ENCODE measurements at regions not wholly inside any gene's neighbourhood (a gene's known extent, or its start where the extent isn't known, plus 50 kb on each side); places are given as distances from the start of the nearest gene placed in this dataset.
A peak's percentile ranks its signal among the peaks of the same experiment; 100 is the strongest.

DNA sequence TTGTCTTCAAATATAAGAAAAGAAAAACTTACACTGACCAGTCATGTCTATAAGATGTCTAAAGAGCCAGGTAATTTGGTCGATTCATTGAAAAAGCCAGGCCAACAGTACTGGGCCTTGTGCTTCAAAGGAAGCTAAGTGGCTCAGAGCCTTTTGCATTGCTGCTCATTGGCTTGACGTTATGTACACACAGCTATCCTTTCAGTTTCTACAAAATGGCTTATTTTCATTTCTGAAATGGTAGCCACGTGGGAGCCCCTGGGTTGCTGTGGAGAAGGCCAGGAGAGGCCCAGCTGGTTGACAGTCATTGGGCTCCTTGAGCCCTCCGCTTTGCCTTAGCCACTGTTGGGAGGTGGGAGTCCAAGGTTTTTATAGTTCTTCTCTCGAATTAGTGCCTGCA is 199.1 kb upstream of the CXorf66 start:
- H3K9me3 Mint-ChIP-seq = peaks cover 0 to under 1% (median 0%) of the 10 kb centered on the region in 8 donors
- no peaks in the 10 kb centered on the region for H3K4me1 Mint-ChIP-seq
- POLR2A ChIA-PET (ENCODE audit: partially characterized antibody) = no interaction called here
- no peaks in the 10 kb centered on the region for H3K9me3 ChIP-seq (ENCODE audit: control insufficient read depth in 1 of 2, low read length in 2 of 2)
- no peaks in the 10 kb centered on the region for H3K4me1 ChIP-seq (ENCODE audit: insufficient read depth, low read length)
- H3K36me3 ChIP-seq (ENCODE audit: insufficient read depth, low read length) = no peaks in the 10 kb centered on the region
- no peak overlapping the region for H3K4me3 Mint-ChIP-seq
- no peak overlapping the region for H3K4me3 ChIP-seq (ENCODE audit: low read length in 2 of 2)
- no peaks in the 10 kb centered on the region for H3K27me3 Mint-ChIP-seq
- H3K27me3 ChIP-seq (ENCODE audit: insufficient read depth, low read length) = no peaks in the 10 kb centered on the region
- CTCF ChIA-PET (ENCODE audit: partially characterized antibody) = no interaction called here
- no peak overlapping the region for H3K27ac Mint-ChIP-seq
- intact Hi-C loops (cut with micrococcal nuclease) = no loop called here
- no peak overlapping the region for H3K27ac ChIP-seq (ENCODE audit: low read depth, low read length)
- DNase-seq = no peak
- H3K36me3 Mint-ChIP-seq = no peaks in the 10 kb centered on the region

DNA sequence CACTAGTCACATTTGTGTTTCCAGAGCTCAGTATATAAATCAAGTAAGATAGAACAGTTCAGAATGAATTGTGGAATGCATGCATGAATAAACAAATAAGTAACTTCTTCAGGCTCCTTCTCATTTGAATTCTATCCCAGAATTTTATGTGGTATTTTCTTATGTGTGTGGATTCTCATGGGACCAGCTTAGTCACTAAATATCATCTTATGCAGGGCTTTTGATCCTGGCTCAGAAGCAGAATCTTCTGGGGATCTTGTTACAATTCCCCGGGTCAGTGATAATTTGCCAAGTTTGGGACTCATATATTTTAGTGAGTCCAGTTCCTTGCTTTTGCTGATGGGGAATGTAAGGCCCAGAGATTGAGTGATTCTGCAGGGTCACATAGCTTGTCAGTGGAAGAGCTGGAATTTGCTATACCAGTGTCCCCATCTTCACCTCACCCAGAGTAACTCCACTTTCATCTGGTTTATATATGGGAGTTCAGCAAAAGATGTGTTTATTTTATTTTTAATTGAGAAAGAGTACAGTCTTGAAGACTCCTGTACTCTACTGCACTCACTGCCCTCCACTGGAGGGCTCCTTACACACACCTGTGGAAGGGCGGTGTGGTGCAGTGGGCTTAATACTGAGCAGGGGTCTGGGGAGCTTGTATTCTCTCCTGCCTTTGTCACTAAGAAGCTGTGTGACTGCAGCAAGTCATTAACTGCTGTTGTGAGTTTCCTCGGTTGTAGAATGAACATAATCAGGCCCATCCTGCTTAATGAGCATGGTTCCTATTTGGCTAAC is 198.2 kb upstream of the CXorf66 start:
- H3K9me3 ChIP-seq (ENCODE audit: control insufficient read depth in 1 of 2, low read length in 2 of 2) = no peaks in the 10 kb centered on the region
- H3K4me1 ChIP-seq (ENCODE audit: insufficient read depth, low read length) = no peaks in the 10 kb centered on the region
- ChIA-PET CTCF (ENCODE audit: partially characterized antibody) (no interaction called here), POLR2A (ENCODE audit: partially characterized antibody) (no interaction called here)
- intact Hi-C loops (cut with micrococcal nuclease) = no loop called here
- H3K4me3 ChIP-seq (ENCODE audit: low read length in 2 of 2) = no peak overlapping the region
- H3K27me3 ChIP-seq (ENCODE audit: insufficient read depth, low read length) = no peaks in the 10 kb centered on the region
- H3K36me3 Mint-ChIP-seq = no peaks in the 10 kb centered on the region
- no peak overlapping the region for H3K4me3 Mint-ChIP-seq
- peaks cover 0 to 1% (median 0%) of the 10 kb centered on the region in 8 donors for H3K9me3 Mint-ChIP-seq
- no peaks in the 10 kb centered on the region for H3K36me3 ChIP-seq (ENCODE audit: insufficient read depth, low read length)
- H3K27ac Mint-ChIP-seq = no peak overlapping the region
- no peaks in the 10 kb centered on the region for H3K27me3 Mint-ChIP-seq
- no peak for DNase-seq
- H3K4me1 Mint-ChIP-seq = no peaks in the 10 kb centered on the region
- no peak overlapping the region for H3K27ac ChIP-seq (ENCODE audit: low read depth, low read length)

DNA sequence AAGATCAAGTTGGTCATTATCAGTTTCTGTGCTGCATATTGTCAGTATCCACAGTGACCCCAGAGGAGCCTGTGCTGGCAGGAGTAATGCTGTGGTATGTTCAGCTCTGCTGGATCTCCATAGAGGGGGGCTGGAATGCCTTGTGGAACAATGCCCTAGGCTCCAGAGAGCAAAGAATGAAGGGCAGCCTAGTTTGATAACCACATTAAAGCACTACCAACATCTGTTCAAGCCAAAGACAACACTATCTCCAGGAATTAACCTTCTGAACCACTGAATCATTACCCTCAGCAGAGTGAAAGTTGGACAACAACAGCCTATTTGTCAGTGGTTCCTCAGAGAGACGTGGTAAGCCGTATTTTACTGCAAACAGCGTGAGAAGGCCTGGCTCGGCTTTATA is 192.3 kb upstream of the CXorf66 start:
- Mint-ChIP-seq H3K27me3 (no peaks in the 10 kb centered on the region), H3K9me3 (peaks cover 0 to 7% (median 0%) of the 10 kb centered on the region in 8 donors), H3K36me3 (no peaks in the 10 kb centered on the region), H3K4me3 (no peak overlapping the region), H3K4me1 (no peaks in the 10 kb centered on the region), H3K27ac (no peak overlapping the region)
- H3K4me3 ChIP-seq (ENCODE audit: low read length in 2 of 2) = no peak overlapping the region
- H3K36me3 ChIP-seq (ENCODE audit: insufficient read depth, low read length) = no peaks in the 10 kb centered on the region
- DNase-seq = no peak
- H3K4me1 ChIP-seq (ENCODE audit: insufficient read depth, low read length) = no peaks in the 10 kb centered on the region
- H3K9me3 ChIP-seq (ENCODE audit: control insufficient read depth in 1 of 2, low read length in 2 of 2) = no peaks in the 10 kb centered on the region
- ChIA-PET CTCF (ENCODE audit: partially characterized antibody) (no interaction called here), POLR2A (ENCODE audit: partially characterized antibody) (no interaction called here)
- intact Hi-C loops (cut with micrococcal nuclease) = no loop called here
- no peaks in the 10 kb centered on the region for H3K27me3 ChIP-seq (ENCODE audit: insufficient read depth, low read length)
- H3K27ac ChIP-seq (ENCODE audit: low read depth, low read length) = no peak overlapping the region

DNA sequence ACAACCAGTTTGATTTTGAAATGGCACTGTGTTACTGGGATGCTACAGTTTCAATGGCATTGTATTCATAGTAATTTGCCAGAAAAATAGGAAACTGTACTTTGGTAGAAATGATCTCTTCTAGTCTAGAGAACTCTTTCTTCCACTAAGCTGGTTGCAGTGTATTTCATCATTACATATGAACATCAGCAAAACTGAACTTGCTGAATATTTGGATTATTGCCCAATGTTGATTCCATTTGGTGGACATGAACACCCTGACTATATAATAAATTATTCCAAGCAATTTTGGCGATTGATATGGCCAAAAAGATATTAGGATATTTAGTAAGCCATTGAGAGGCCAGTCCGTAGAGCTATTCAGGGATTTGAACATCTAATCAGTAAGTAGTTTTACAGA is 191.8 kb upstream of the CXorf66 start:
- H3K27ac ChIP-seq (ENCODE audit: low read depth, low read length) = no peak overlapping the region
- H3K27me3 ChIP-seq (ENCODE audit: insufficient read depth, low read length) = no peaks in the 10 kb centered on the region
- Mint-ChIP-seq H3K27ac (no peak overlapping the region), H3K9me3 (peaks cover 0 to 7% (median 0%) of the 10 kb centered on the region in 8 donors), H3K4me1 (no peaks in the 10 kb centered on the region), H3K4me3 (no peak overlapping the region), H3K36me3 (no peaks in the 10 kb centered on the region), H3K27me3 (no peaks in the 10 kb centered on the region)
- no peaks in the 10 kb centered on the region for H3K9me3 ChIP-seq (ENCODE audit: control insufficient read depth in 1 of 2, low read length in 2 of 2)
- ChIA-PET CTCF (ENCODE audit: partially characterized antibody) (no interaction called here), POLR2A (ENCODE audit: partially characterized antibody) (no interaction called here)
- intact Hi-C loops (cut with micrococcal nuclease) = no loop called here
- no peaks in the 10 kb centered on the region for H3K36me3 ChIP-seq (ENCODE audit: insufficient read depth, low read length)
- no peak for DNase-seq
- no peak overlapping the region for H3K4me3 ChIP-seq (ENCODE audit: low read length in 2 of 2)
- no peaks in the 10 kb centered on the region for H3K4me1 ChIP-seq (ENCODE audit: insufficient read depth, low read length)

DNA sequence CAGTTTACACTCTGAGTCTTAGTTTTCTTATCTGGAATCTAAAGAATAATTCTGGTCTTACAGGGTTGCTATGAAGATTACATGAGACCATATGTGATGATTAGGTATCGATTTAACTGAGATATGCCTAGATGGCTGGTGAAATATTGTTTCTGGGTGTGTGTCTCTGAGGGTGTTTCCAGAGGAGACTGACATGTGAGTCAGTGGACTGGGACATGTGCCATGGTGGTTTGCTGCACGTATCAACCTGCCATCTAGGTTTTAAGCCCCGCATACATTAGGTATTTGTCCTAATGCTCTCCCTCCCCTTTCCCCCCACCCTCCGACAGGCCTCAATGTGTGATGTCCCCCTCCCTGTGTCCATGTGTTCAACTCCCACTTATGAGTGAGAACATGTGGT is 186.0 kb upstream of the CXorf66 start:
- H3K27me3 ChIP-seq (ENCODE audit: insufficient read depth, low read length) = no peaks in the 10 kb centered on the region
- Mint-ChIP-seq H3K9me3 (peaks cover 0 to 5% (median 0%) of the 10 kb centered on the region in 8 donors), H3K27ac (no peak overlapping the region), H3K4me3 (no peak overlapping the region), H3K36me3 (no peaks in the 10 kb centered on the region), H3K27me3 (no peaks in the 10 kb centered on the region), H3K4me1 (no peaks in the 10 kb centered on the region)
- no peak for DNase-seq
- H3K4me3 ChIP-seq (ENCODE audit: low read length in 2 of 2) = no peak overlapping the region
- ChIA-PET CTCF (ENCODE audit: partially characterized antibody) (no interaction called here), POLR2A (ENCODE audit: partially characterized antibody) (no interaction called here)
- H3K9me3 ChIP-seq (ENCODE audit: control insufficient read depth in 1 of 2, low read length in 2 of 2) = no peaks in the 10 kb centered on the region
- H3K27ac ChIP-seq (ENCODE audit: low read depth, low read length) = no peak overlapping the region
- no peaks in the 10 kb centered on the region for H3K36me3 ChIP-seq (ENCODE audit: insufficient read depth, low read length)
- intact Hi-C loops (cut with micrococcal nuclease) = no loop called here
- H3K4me1 ChIP-seq (ENCODE audit: insufficient read depth, low read length) = no peaks in the 10 kb centered on the region

DNA sequence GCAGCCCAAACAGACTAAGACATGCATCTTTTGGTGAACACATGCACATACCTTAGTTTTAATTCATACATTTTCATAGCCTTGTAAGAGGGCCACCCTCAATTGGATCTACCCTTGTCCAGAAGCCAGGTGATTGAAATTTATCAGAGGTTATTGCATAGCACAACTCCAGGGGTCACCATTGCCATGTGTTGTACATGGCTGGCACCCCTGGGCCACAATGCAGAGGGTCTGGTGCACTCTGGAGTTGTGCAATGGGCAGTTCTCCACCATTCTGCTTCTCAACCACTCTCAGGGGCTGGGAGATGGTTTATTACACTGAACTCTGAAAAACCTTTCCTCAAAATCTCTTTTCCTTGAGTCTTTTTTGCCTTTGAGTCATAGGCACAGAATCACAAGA is 184.4 kb upstream of the CXorf66 start:
- POLR2A ChIA-PET (ENCODE audit: partially characterized antibody) = no interaction called here
- H3K4me1 Mint-ChIP-seq = no peaks in the 10 kb centered on the region
- no peaks in the 10 kb centered on the region for H3K27me3 Mint-ChIP-seq
- H3K4me3 Mint-ChIP-seq = no peak overlapping the region
- Histone ChIP-seq H3K4me3 (ENCODE audit: low read length in 2 of 2) (no peak overlapping the region), H3K36me3 (ENCODE audit: insufficient read depth, low read length) (no peaks in the 10 kb centered on the region), H3K27me3 (ENCODE audit: insufficient read depth, low read length) (no peaks in the 10 kb centered on the region), H3K4me1 (ENCODE audit: insufficient read depth, low read length) (no peaks in the 10 kb centered on the region), H3K27ac (ENCODE audit: low read depth, low read length) (no peak overlapping the region), H3K9me3 (ENCODE audit: control insufficient read depth in 1 of 2, low read length in 2 of 2) (no peaks in the 10 kb centered on the region)
- H3K27ac Mint-ChIP-seq = no peak overlapping the region
- CTCF ChIA-PET (ENCODE audit: partially characterized antibody) = no interaction called here
- peaks cover 0 to under 1% (median 0%) of the 10 kb centered on the region in 8 donors for H3K9me3 Mint-ChIP-seq
- DNase-seq = no peak
- no peaks in the 10 kb centered on the region for H3K36me3 Mint-ChIP-seq
- intact Hi-C loops (cut with micrococcal nuclease) = no loop called here

DNA sequence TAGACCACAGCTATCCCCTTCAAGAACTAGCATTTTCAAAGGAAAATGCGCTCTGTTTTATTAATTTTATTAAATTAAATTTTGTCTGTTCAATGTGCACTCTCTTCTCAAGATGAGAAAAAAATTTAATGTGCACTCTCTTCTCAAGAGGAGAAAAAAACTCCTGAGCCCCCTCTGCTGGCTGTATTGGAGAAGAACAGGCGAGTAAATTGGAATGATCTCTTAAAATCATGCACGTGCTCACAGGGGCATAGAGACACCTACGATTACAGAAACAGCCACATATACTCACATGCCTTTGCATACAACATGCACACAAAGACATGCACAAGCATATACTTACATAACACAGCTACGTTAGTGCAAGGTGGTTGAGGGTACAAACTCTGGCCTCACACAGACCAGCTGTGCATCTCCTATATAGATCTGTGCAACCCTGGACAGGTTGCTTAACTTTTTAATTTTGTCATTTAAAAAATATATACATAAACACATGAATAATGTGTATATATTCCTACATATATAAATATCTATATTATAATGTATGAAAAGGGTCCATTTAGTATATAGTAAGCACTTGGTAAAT is 176.2 kb upstream of the CXorf66 start:
- Mint-ChIP-seq H3K36me3 (no peaks in the 10 kb centered on the region), H3K4me3 (no peak overlapping the region), H3K9me3 (peaks cover 0 to 3% (median 0%) of the 10 kb centered on the region in 8 donors), H3K4me1 (no peaks in the 10 kb centered on the region), H3K27ac (no peak overlapping the region), H3K27me3 (no peaks in the 10 kb centered on the region)
- DNase-seq = peak; percentile 23 to 34 (median 23)
- intact Hi-C loops (cut with micrococcal nuclease) = loop anchor here (1.0 kb wide), 1 partner anchor 84 kb away; no protein-coding TSS in a partner anchor
- H3K4me3 ChIP-seq (ENCODE audit: low read length in 2 of 2) = no peak overlapping the region
- H3K9me3 ChIP-seq (ENCODE audit: control insufficient read depth in 1 of 2, low read length in 2 of 2) = no peaks in the 10 kb centered on the region
- CTCF ChIA-PET (ENCODE audit: partially characterized antibody) = interaction anchor here (1.0 to 1.8 kb wide), 3 partner anchors 12 to 85 kb away, joined by 3 to 8 read pairs (median 3); no protein-coding TSS in a partner anchor
- H3K36me3 ChIP-seq (ENCODE audit: insufficient read depth, low read length) = no peaks in the 10 kb centered on the region
- no peaks in the 10 kb centered on the region for H3K4me1 ChIP-seq (ENCODE audit: insufficient read depth, low read length)
- POLR2A ChIA-PET (ENCODE audit: partially characterized antibody) = no interaction called here
- no peak overlapping the region for H3K27ac ChIP-seq (ENCODE audit: low read depth, low read length)
- no peaks in the 10 kb centered on the region for H3K27me3 ChIP-seq (ENCODE audit: insufficient read depth, low read length)

Data from CD4-positive, alpha-beta memory T cell (primary cell).